22Rv1 (cell line): ENCODE measurements at regions not wholly inside any gene's neighbourhood (a gene's known extent, or its start where the extent isn't known, plus 50 kb on each side); places are given as distances from the start of the nearest gene placed in this dataset.

Experiments used
- ZFX ChIP-seq: fragments of 450-650 bp; IDR thresholded peaks from 2 replicates; pipeline ENCODE4 v1.6.1; 2017; ENCODE audit warnings: antibody characterized with exemption, borderline replicate concordance
- TF ChIP-seq, protein P1 (sequence below): fragments of 450-650 bp; IDR thresholded peaks from 2 replicates; pipeline ENCODE4 v1.5.1; 2017; ENCODE audit warnings: mild to moderate bottlenecking

DNA sequence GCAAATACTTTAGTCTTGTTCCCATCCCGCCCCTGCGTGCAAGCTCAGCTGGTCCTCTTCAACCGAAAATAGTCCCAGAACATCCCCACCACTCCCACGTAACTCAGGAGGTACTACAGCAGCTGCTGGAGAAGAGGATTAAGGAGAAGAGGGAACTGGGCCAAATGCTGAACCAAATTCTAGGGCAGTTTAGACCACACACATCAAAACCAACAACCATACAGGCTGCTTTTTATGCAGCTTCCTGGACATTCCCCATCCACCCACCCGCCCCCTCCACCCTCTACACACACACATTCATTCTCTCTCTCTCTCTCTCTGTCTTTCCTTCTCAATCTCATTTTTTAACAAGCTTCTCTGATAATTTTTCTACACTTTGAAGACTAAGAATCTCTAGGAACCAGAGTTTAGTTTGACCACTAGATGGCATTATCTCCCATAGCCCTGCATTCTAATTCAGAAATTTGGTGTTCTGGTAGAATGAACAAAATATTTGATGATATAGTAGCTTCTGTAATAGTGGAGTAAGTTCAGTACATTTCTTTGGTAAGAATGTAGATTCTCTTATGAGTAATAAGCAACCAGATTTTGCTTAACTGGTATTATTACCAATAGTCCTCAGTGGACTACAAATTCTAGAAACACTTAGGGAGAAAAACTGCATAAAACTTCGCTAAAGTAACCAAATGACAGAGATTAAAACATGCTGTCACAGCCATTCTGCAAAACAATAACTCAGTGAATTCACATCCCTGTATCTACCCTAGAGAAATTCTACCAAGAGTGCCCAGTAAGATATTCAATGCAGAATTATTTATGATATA lies 52.1 kb upstream of the BEND6 start:
- TF ChIP-seq, protein P1, sequence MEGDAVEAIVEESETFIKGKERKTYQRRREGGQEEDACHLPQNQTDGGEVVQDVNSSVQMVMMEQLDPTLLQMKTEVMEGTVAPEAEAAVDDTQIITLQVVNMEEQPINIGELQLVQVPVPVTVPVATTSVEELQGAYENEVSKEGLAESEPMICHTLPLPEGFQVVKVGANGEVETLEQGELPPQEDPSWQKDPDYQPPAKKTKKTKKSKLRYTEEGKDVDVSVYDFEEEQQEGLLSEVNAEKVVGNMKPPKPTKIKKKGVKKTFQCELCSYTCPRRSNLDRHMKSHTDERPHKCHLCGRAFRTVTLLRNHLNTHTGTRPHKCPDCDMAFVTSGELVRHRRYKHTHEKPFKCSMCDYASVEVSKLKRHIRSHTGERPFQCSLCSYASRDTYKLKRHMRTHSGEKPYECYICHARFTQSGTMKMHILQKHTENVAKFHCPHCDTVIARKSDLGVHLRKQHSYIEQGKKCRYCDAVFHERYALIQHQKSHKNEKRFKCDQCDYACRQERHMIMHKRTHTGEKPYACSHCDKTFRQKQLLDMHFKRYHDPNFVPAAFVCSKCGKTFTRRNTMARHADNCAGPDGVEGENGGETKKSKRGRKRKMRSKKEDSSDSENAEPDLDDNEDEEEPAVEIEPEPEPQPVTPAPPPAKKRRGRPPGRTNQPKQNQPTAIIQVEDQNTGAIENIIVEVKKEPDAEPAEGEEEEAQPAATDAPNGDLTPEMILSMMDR, result peak; percentile 94
- TF ChIP-seq ZFX, result no peak
